Fibroblast of skin of left biceps (primary cell): ENCODE measurements at regions not wholly inside any gene's neighbourhood (a gene's known extent, or its start where the extent isn't known, plus 50 kb on each side); places are given as distances from the start of the nearest gene placed in this dataset.

Experiments
- DNase-seq, 2 experiments: peaks; one replicate each; pipeline ENCODE4 v3.0.0-alpha.2; 2013; ENCODE audit warnings: low read depth in 2 of 2

- DNase-seq = no peak
Observed at GRCh38 chr21:25029580-25029979, 577.7 kb downstream of the MRPL39 start.

- no peak for DNase-seq
Observed at GRCh38 chr21:25025596-25025995, 581.7 kb downstream of the MRPL39 start.

- no peak for DNase-seq
Observed at GRCh38 chr21:25024639-25025038, 582.6 kb downstream of the MRPL39 start.

GRCh38 chr21:25005388-25005787 lies 601.9 kb downstream of the MRPL39 start:
- DNase-seq = peak; percentile 41 to 50

- DNase-seq = no peak
Observed at GRCh38 chr21:25002676-25003075, 604.6 kb downstream of the MRPL39 start.

- DNase-seq = no peak
Observed at GRCh38 chr21:24995216-24995615, 612.1 kb downstream of the MRPL39 start.

- no peak for DNase-seq
Observed at GRCh38 chr21:24994717-24995116, 612.6 kb downstream of the MRPL39 start.

GRCh38 chr21:24989516-24989915 lies 617.8 kb downstream of the MRPL39 start:
- no peak for DNase-seq

- no peak for DNase-seq
Observed at GRCh38 chr21:24988941-24989340, 618.3 kb downstream of the MRPL39 start.

GRCh38 chr21:24976238-24976637 lies 631.0 kb downstream of the MRPL39 start:
- DNase-seq = no peak

- DNase-seq = no peak
Observed at GRCh38 chr21:24969068-24969467, 638.2 kb downstream of the MRPL39 start.

GRCh38 chr21:24955275-24955961 lies 651.9 kb downstream of the MRPL39 start:
- no peak for DNase-seq

- DNase-seq = no peak
Observed at GRCh38 chr21:24948186-24948585, 659.1 kb downstream of the MRPL39 start.

- DNase-seq = no peak
Observed at GRCh38 chr21:24945910-24946309, 661.4 kb downstream of the MRPL39 start.

GRCh38 chr21:24941316-24942185 lies 665.7 kb downstream of the MRPL39 start:
- no peak for DNase-seq

GRCh38 chr21:24939291-24939690 lies 668.0 kb downstream of the MRPL39 start:
- DNase-seq = no peak

- no peak for DNase-seq
Observed at GRCh38 chr21:24938573-24938972, 668.7 kb downstream of the MRPL39 start.

GRCh38 chr21:24935991-24936390 lies 671.3 kb downstream of the MRPL39 start:
- no peak for DNase-seq

- DNase-seq = no peak
Observed at GRCh38 chr21:24910591-24910990, 696.7 kb downstream of the MRPL39 start.

GRCh38 chr21:24903994-24904635 lies 703.2 kb downstream of the MRPL39 start:
- no peak for DNase-seq

- no peak for DNase-seq
Observed at GRCh38 chr21:24899138-24899537, 708.1 kb downstream of the MRPL39 start.

- no peak for DNase-seq
Observed at GRCh38 chr21:24897883-24898282, 709.4 kb downstream of the MRPL39 start.

- DNase-seq = no peak
Observed at GRCh38 chr21:24896735-24897124, 710.6 kb downstream of the MRPL39 start.
